ENCODE measurements at regions not wholly inside any gene's neighbourhood (a gene's known extent, or its start where the extent isn't known, plus 50 kb on each side); places are given as distances from the start of the nearest gene placed in this dataset.
"Not testable (repeated sequence)": the region's sequence is repeated elsewhere in the genome, so short reads cannot be mapped to it uniquely, and the experiment has no call there.

- DNase-seq (ENCODE audit: low spot score): no peak
These were observed 236.2 kb upstream of the FBXO33 start for GRCh38 chr14:39668449-39668848.

DNA sequence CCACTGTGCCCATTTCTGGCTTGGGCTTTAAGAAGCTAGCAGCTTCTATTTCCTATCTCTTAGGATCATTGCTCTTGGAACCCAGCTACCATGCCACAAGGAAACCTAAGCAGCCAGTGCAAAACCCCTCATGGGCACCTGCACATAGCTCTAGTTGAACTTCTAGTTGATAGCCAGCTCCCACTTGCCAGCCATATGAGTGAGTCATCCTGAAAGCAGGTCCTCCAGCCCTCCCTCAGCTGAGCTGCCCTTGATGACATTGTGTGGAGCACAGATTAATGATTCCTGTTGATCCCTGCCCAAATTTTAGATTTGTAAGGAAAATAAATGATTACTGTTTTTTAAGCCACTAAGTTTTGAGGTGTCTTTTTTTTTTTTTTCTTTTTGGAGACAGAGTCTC is 234.2 kb upstream of the FBXO33 start:
- DNase-seq (ENCODE audit: low spot score): no peak

- no peak for DNase-seq (ENCODE audit: low spot score)
These were observed 232.8 kb upstream of the FBXO33 start for GRCh38 chr14:39665075-39665475.

DNA sequence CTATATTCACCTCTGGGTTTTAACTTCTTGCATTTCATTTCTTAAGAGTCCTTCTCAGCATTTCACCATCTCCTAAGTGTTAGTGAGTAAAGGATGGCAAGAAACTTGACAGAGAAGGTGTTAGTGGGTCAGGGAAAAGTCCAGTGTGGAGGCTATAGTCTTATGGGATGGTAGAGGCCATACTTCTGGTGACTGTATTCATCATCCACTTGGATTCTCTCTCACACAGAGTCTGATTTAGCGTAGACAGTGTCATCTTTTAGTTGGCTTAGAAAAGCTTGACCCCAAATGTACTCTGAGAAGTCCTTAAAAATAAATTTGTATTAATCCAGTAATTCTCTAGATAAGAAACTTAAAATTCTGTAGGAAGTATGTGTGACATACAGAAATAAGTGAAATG is 232.4 kb upstream of the FBXO33 start:
- DNase-seq (ENCODE audit: low spot score): no peak

- DNase-seq (ENCODE audit: low spot score): no peak
These were observed 209.0 kb upstream of the FBXO33 start for GRCh38 chr14:39641224-39641623.

GRCh38 chr14:39639009-39639408 is 206.8 kb upstream of the FBXO33 start:
- not testable (repeated sequence) for DNase-seq (ENCODE audit: low spot score)

DNA sequence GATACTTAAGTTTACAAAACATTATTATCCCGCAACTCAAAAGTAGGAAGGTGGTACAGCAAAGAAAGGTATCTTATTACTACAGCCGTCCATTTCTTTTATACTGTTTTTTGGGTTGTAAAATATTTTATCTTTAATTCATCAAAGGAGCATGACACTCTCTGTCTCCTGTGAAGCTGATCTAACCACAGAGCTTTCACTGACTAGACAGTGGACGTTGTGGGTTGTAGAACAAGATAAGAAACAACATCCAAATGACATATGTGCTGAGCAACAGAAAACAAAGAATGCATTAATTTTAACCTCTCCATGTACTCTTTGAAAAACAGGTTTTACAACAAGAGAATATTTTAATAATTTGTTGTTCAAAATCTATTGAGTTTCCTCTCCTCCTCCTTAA is 195.9 kb upstream of the FBXO33 start:
- DNase-seq (ENCODE audit: low spot score): no peak

DNA sequence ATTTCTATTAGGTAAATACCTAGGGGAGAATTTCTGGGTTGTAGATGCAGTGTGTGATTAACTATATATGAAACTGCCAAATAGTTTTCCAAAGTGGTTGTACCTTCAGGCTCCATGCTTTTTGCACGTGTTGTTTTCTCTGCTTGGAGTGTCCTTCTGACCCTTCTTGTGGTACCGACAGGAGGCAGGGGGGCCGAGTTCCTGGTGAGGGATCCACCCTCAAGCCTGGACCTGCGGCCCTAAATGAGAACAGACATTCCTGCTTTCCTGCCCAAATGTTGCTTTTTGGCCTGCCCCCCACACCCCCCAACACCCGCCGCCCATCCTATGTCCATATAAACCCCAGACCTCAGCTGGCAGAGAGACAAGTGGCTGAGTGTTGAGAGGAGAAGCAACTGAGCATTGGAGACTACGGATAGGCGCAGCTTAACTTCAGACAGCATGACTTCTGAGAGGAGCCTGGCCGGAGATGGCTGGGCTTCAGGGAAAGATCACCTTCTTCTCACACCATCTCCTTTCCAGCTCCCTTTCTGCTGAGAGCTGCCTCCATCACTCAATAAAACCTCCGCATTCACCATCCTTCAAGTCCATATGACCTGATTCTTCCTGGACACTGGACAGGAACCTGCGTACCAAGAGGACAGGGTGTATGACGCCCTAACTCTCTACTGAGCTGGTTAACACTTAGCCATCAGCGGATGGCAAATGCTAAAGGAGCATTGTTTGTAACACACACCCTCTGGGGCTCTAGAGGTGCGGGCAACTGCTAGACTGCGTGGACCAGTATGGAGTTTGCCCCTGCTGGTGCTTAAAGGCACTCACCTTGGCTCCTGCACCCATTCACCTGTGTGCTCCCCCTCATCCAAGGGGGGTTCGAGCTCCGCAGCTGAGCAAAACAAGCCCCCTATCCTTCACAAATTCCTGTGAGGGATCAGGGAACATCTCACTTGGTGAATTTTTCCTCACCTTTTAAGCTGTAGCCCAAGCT is 194.7 kb upstream of the FBXO33 start:
- DNase-seq (ENCODE audit: low spot score): no peak

DNA sequence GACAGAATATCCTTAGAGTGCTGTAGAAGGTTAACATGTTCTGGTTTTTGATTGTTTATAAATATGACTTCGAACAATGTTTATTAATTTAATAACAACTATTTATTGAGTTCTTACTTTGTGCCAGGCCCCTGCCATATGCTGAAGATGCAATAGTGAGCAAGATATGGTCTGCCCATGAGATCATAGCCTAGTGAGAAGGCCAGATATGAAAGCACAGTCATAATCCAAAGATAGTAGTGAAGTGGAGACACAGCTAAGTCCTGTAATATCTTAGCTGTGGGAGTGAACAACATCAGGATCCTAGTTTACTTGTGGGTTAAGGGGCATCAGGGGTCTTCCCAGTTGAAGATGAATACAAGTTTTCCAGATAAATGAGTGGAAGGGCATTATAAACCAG is 189.4 kb upstream of the FBXO33 start:
- no peak for DNase-seq (ENCODE audit: low spot score)

DNA sequence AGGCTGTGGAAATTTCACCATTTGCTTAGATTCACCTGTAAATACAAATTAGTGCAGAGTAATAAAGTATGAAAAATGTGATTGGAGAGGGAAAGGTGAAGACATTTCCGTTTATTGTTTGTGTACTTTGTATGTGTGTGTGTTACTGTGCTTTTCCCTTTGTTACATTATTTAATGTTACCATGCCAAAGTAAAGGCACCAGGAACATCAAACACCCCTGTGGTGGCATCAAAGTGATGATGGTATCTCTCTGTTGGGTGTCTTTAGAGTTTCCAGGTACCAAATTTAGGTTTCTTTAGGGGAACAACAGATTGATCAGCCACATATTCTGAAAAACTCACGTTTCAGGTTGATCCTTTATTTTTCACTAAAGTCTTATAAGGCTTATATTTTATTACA is 189.0 kb upstream of the FBXO33 start:
- no peak for DNase-seq (ENCODE audit: low spot score)

GRCh38 chr14:39617537-39617936 is 185.3 kb upstream of the FBXO33 start:
- DNase-seq (ENCODE audit: low spot score): no peak

DNA sequence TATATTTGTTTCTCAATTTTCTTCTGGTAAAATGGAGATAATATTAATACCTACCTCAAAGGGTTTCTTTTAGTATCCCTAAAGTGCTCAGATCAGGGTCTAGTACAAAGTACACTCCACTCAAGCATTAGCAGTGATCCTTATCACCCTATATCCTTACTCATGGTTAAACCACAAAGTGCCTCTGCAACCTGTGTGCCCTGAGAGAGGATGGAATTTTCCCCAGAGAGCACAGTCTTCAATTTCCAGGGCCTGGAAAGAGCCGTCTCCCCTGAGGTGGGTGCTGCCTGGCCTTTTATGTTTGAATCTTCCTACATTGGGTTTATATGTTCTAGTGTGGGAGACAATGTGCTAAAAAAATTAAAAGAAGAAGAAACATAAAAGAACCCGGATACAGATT is 183.1 kb upstream of the FBXO33 start:
- no peak for DNase-seq (ENCODE audit: low spot score)

DNA sequence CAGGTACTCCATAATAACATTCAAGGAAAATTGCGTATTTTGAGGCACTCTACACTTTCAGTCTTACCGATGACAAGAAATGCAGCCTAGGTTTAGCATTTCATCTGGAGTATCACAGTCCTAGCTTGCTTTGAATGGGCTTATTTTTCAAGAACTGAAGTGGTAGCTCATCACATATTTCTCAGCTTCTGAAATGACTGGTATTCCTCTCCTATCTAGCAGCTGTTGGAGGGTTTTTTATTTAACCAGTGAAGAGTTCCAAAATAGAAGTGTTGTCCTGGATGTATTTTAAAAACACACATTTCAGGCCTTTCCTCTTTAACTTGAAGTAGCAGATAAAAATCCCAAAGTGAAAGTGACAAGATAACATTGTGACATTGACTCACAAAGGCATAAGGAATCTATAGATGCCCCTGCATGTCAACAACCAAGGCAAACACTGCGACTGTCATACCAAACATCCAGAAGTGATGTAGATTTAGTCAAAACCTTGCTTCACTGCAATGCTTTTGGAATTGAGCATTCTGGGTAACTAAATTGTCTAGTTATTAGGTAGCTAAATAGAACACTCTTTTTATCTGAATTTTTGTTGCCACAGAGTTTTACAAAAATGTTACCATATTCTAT is 182.2 kb upstream of the FBXO33 start:
- DNase-seq (ENCODE audit: low spot score): no peak

- no peak for DNase-seq (ENCODE audit: low spot score)
These were observed 176.9 kb upstream of the FBXO33 start for GRCh38 chr14:39609119-39609518.

- DNase-seq (ENCODE audit: low spot score): no peak
These were observed 175.7 kb upstream of the FBXO33 start for GRCh38 chr14:39607978-39608377.

DNA sequence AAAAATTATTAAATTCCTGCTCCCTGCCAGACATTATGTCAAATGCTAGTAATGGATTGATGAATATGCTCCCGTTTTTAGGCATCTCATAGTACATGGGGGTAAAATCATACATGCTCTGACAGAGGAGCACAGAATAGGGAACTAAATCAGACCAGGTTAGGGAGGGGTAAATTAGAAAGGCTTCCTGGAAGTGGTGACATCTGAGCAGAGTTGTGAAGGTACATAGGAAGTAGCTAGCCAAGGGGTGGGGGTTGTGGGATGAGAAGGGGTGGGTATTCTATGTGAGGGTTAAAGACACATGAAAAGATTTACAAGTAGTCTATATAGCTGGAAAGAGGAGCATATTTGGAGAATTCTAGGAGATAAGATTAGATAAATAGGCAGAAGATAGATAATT is 171.7 kb upstream of the FBXO33 start:
- no peak for DNase-seq (ENCODE audit: low spot score)

GRCh38 chr14:39593377-39593776 is 161.1 kb upstream of the FBXO33 start:
- DNase-seq (ENCODE audit: low spot score): no peak

DNA sequence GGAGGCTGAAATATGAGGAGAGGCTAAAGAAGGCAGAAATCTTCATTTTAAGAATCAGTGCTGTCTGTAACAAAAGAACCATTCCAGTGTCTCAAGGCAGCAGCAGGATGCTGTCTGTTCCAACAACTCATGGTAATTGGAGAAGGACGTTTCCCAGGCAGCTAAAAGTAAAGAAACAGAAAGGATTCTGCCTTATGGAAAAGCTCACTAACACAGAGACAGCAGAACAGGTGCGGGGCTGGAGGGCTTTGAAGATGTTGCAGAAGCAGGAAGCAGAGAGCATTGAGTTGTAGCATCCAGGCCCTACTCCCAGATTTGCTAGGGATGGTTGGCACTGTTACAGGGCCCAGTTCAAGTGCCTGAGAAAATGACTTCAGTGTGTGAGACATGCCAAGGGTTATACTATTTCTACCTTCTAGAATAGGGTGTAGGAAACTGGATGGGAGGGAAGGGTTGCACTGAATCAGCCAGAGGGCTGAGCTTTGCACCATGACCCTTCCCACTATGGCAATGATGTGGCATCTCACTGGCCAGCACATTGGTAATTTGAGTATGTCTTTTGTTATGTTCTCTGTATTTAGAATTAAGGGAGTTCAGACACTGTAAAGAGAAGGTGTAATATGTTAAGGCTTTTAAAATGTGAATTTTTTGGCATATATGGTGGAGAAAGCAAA is 160.0 kb upstream of the FBXO33 start:
- DNase-seq (ENCODE audit: low spot score): no peak

DNA sequence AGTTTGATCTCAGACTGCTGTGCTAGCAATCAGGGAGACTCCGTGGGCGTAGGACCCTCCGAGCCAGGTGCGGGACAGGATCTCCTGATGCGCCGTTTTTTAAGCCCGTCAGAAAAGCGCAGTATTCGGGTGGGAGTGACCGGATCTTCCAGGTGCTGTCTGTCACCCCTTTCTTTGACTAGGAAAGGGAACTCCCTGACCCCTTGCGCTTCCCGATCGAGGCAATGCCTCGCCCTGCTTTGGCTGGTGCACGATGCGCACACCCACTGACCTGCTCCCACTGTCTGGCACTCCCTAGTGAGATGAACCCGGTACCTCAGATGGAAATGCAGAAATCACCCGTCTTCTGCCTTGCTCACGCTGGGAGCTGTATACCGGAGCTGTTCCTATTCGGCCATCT is 157.6 kb upstream of the FBXO33 start:
- DNase-seq (ENCODE audit: low spot score): not testable (repeated sequence)

- no peak for DNase-seq (ENCODE audit: low spot score)
These were observed 149.9 kb upstream of the FBXO33 start for GRCh38 chr14:39582028-39582654.

- no peak for DNase-seq (ENCODE audit: low spot score)
These were observed 149.2 kb upstream of the FBXO33 start for GRCh38 chr14:39581474-39581873.

DNA sequence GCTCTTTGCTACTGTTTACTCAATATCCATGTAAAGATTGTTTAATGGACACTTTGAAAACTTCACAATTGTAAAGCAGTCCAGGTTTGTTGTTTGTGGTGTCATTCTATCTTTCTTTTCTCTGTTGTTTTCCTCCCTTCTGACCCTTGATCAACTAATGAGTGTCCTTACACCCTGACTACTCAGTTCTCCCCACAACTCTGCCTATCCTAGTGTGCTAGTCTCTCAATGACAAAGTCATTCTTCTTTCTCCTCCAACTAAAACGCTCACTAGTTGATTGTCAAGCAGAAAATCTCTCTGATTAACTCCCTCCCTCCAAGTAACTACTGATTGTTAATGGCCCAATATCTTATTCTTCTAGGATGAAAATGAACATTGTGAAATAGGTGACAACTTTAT is 148.5 kb upstream of the FBXO33 start:
- no peak for DNase-seq (ENCODE audit: low spot score)
